H4 (cell line): ENCODE measurements at regions not wholly inside any gene's neighbourhood (a gene's known extent, or its start where the extent isn't known, plus 50 kb on each side); places are given as distances from the start of the nearest gene placed in this dataset.
"Not testable (repeated sequence)": the region's sequence is repeated elsewhere in the genome, so short reads cannot be mapped to it uniquely, and the experiment has no call there.

ENCODE experiments used
- DNase-seq: peaks from one replicate; pipeline ENCODE4 v3.0.0-alpha.2; 2015; ENCODE audit warnings: low spot score

- no peak for DNase-seq
Observed at GRCh38 chr6:125354649-125355048, 52.9 kb upstream of the HDDC2 start.

DNA sequence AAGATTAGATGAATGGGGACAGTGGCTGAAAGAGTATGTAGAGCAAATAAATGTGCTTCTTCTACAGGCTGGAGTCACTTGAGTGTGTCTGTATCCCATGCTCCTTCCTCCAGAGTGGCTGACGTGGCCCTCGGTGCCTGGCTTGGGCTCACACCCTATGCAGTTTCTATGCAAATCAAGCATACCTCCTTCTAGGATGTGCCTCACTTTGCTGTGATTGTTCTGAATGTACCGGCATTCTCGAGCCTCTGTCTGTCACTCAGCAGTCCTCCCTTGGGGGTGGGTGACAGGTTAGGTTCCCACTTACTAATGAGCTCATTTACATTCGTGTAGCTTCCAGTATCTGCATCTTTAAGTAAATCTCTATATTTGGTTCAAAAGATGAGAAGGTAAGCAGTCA lies 55.1 kb upstream of the HDDC2 start:
- DNase-seq: no peak

DNA sequence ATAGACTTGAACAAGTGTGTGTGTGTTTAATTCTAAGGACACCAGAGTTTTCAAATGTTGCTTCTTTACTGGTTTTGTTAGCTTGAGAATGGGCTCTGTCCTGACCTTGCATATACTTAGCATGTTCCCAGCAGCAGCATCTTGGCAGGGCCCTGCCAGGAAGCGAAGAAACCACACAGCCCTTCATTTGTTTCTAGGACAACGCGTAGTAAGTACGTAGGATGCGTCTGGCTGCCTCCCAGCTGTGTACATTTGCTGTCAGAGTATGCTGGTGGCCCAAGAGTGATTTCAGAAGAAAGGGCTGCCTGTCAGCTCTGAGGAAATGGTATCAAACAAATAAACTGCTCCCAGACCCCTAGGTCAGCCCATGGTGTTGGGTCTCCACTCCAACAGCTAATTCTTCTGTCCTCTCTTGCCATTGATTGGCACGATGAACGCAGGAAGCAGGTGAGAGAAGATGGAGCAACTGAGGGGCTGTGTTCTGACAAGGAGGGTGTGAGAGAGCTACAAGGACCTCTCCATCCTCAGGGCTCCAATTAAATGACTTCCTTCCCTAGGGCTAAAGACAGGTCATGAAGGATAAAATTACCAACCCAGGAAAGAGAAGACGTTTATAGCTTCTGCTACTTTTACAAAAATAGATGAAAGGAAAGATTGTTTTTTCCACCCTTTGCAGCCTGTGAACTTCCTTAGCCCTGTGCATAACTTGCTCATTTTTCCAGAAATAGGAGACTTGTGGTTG lies 55.9 kb upstream of the HDDC2 start:
- DNase-seq: peak; percentile 25

DNA sequence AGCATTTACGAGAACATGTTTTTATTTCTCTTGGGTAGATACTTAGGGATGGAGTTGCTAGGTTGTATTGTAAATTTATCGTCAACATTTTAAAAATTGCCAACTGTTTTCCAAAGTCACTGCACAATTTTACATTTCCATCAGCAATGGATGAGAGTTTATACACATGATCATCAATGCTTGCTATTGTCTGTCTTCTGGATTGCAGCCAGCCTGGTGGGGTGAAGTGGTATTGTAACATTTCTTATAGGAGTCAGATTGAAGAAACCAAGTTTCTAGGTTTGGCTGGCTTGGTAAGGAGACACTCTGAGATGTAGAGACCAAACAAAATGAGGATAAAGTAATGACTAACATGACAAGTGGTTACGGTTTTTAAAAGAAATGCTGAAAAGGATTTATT lies 57.1 kb upstream of the HDDC2 start:
- DNase-seq: no peak

GRCh38 chr6:125361868-125362267 lies 60.1 kb upstream of the HDDC2 start:
- no peak for DNase-seq

DNA sequence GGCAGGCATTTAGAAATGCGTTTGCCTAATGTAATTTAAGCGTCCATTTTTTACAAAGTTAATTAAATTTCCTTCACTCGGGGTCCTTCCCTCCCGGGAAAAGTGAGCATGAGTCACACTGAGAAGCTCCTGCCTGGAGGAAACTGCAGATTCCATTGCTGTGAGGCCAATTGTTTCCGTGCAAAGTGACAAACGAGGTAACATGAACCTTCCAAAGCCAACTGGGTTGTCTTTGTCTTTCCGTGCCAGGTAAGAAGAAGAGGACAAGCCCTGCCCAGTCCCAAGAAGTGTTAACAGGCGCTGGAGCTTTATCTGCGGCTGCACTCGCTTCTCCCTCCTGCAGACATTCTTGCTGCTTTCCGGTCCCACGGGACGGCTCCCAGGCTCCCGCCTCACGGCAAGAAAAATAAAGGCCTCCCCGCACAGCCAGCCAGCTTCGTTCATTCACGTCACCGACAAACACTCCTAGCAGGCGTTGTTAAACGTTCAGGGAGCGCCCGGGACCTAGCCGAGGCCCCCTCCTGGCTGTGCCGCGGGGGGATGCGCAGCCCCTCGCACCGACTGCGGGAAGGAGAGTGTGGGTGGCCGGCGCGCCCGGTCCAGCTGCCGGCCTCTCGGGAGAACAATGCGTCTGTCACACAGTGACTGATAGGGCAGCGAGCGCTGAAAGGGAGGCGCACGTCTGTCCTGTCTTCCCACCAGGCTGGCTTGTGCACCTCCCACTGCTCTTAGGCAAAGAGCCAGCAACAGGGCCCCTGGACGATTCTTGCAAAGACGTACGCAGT lies 61.5 kb upstream of the HDDC2 start:
- peak; percentile 26 for DNase-seq

DNA sequence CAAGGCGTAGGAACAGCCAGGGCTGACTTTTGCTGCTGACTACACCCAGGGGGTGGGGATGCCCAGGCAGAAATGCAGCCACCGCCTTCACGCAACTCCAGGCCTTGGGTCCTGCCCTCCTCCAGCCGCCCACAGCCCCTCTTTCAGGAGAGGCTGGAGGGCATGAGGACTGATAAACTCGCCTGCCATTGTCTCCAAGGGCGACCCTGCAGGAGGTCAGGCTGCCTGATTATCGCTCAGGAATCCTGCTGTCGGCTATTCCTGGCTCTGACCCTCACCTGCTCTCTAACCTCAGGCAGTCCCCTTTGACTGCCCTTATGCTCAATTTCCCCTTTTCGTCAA lies 62.0 kb upstream of the HDDC2 start:
- DNase-seq: no peak

- DNase-seq: no peak
Observed at GRCh38 chr6:125365230-125365629, 63.5 kb upstream of the HDDC2 start.

- no peak for DNase-seq
Observed at GRCh38 chr6:125367036-125367782, 65.4 kb upstream of the HDDC2 start.

GRCh38 chr6:125370343-125370742 lies 68.6 kb upstream of the HDDC2 start:
- DNase-seq: no peak

- no peak for DNase-seq
Observed at GRCh38 chr6:125375013-125375412, 73.2 kb upstream of the HDDC2 start.

DNA sequence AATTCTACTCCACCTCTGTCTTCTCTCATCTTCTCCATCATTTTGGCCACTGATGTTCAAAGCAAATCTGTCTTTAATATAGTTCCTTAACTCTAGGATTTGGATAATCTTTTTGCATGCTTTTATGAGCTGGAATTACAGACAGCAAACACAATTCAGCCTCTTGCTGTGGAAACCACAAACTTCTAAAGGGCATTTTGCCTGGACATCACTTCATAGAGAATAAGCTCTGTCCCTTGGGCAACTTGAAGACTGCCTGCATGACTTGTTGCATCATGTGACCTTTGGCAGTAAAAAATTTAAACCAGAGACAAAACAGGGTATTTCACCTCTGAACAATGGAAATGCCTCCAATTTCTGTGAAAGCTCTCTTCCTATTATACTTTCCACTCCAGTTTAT lies 74.1 kb upstream of the HDDC2 start:
- DNase-seq: no peak

DNA sequence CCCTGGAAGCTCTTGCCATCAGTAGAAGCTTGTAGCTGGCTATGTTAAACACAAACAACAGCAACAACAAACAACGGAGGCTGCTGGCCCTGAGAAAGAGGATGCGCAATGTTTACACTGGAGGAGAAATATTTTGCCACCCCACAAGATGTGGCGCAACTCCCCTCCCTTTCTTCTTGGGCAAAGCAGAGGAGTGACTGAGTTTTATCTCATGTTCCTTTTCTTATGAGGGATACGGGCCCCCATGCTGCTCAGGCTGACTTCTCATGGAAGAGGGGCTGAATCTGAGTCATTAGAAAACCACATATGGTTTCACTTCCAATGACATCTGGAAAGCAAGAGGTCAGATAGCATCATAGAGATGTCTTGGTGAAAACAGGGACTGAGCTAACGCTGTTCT lies 75.9 kb upstream of the HDDC2 start:
- DNase-seq: peak; percentile 21

- DNase-seq: no peak
Observed at GRCh38 chr6:125379174-125379573, 77.4 kb upstream of the HDDC2 start.

DNA sequence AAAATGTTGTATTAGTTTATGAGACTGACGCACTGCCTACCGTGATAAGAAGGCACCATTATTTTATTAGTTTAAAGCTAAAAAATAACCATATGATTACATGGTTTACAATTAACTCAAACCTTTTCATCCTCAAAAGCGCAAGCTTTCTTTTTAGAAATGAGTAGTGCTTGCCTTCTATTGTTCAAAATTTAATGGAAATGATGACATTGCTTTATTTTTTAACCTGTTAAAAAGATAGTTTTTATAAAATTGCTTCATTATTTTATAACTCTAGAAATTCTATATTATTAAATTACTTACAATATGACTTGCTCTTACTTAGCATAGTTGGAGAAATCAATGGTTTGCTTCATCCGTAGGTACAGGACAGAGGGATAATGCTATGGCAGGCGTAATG lies 78.7 kb upstream of the HDDC2 start:
- DNase-seq: no peak

DNA sequence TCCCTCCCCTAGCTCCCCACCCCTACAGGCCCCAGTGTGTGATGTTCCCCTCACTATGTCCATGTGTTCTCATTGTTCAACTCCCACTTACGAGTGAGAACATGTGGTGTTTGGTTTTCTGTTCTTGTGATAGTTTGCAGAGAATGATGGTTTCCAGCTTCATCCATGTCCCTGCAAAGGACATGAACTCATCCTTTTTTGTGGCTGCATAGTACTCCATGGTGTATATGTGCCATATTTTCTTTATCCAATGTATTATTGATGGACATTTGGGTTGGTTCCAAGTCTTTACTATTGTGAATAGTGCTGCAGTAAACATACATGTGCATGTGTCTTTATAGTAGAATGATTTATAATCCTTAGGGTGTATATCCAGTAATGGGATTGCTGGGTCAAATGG lies 84.6 kb upstream of the HDDC2 start:
- not testable (repeated sequence) for DNase-seq

- no peak for DNase-seq
Observed at GRCh38 chr6:125392682-125393081, 90.9 kb upstream of the HDDC2 start.

GRCh38 chr6:125393449-125393858 lies 91.7 kb upstream of the HDDC2 start:
- peak; percentile 63 for DNase-seq

DNA sequence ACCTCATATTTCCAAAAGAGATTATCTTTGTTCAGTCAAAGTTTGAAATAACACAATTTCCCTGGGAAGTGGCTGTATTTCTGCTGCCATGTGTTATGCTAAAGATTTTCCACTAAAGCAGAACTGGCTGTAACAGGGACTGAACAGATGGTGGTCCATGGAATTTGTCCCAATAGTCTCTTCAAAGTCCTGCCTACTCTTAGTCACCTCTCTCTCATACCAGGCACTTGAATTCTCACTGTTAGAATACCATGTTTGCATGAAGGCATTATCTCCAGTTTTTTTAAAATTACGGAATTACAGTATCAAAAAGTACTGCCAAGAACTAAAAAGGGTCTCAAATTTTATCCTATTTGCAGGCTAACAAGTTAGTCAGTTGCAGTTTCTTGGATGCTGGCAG lies 105.0 kb upstream of the HDDC2 start:
- DNase-seq: no peak

DNA sequence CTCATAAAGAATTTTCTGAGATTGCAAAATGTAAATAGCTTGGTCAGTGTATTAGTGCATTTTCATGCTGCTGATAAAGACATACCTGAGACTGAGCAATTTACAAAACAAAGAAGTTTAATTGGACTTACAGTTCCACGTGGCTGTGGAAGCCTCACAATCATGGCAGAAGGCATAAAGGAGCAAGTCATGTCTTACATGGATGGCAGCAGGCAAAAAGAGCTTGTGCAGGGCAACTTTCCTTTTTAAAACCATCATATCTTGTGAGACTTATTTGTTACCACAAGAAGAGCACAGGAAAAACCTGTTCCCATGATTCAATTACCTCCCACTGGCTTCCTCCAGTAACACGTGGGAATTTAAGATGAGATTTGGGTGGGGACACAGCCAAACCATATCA lies 112.7 kb upstream of the HDDC2 start:
- DNase-seq: no peak

GRCh38 chr6:125415913-125416312 lies 114.1 kb upstream of the HDDC2 start:
- DNase-seq: no peak

DNA sequence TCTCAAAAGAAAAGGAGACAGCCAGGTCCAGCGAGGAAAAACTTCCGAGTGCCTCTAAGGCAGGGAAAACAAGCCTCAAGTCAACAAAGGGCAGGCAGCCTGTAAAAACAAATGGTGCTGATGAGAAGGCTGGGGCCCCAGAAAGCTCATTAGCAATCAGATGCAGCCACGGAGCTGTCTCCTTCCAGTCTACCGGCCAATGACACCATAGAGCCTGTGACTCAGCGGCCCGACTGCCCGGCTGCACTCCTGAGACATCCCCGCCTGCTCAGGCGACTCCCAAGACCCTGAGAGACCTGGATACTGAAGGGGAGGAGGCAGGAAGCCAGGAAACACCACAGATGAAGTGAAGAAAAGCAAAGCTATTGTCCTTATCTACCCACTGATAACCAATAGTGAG lies 120.1 kb upstream of the HDDC2 start:
- DNase-seq: no peak

DNA sequence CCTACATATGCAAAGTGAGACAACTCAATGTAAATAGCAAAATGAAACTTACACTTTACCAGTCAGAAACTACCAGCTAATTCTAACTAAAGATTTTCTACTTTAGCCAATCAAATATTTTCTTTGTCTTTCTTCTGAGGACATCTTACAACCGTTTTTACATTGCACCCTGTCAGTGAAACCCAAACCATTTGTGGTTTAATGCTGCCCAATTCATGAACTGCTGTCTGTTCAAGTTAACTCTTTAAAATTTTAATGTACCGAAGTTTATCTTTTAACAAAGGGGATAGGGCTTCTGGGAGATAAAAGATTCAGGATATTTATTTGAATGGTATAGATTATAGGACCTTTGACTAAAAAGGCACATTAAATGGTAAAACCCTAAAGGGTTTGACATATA lies 121.3 kb upstream of the HDDC2 start:
- DNase-seq: no peak
